ENCODE measurements at regions not wholly inside any gene's neighbourhood (a gene's known extent, or its start where the extent isn't known, plus 50 kb on each side); places are given as distances from the start of the nearest gene placed in this dataset.

- H3K36me3 Mint-ChIP-seq, result no peaks in the 10 kb centered on the region
- H3K27ac Mint-ChIP-seq, result no peak overlapping the region
- no peak for DNase-seq (ENCODE audit: low spot score in 2 of 2)
- H3K9me3 Mint-ChIP-seq, result peaks cover 0 to 5% of the 10 kb centered on the region in 2 donors
- ATAC-seq, result no peak
Observed at GRCh38 chr11:130698174-130698573, 218.1 kb downstream of the SNX19 start.

- ATAC-seq (no peak), DNase-seq (ENCODE audit: low spot score in 2 of 2) (no peak)
- Mint-ChIP-seq H3K36me3 (no peaks in the 10 kb centered on the region), H3K27ac (no peak overlapping the region), H3K9me3 (peaks cover 0 to 5% of the 10 kb centered on the region in 2 donors)
Observed at GRCh38 chr11:130699561-130699960, 216.7 kb downstream of the SNX19 start.

GRCh38 chr11:130700092-130700491 lies 216.2 kb downstream of the SNX19 start:
- DNase-seq (ENCODE audit: low spot score in 2 of 2) (no peak), ATAC-seq (no peak)
- no peaks in the 10 kb centered on the region for H3K36me3 Mint-ChIP-seq
- peaks cover 0 to 5% of the 10 kb centered on the region in 2 donors for H3K9me3 Mint-ChIP-seq
- no peak overlapping the region for H3K27ac Mint-ChIP-seq

- no peak overlapping the region for H3K27ac Mint-ChIP-seq
- DNase-seq (ENCODE audit: low spot score in 2 of 2) (no peak), ATAC-seq (no peak)
- H3K36me3 Mint-ChIP-seq, result no peaks in the 10 kb centered on the region
- H3K9me3 Mint-ChIP-seq, result peaks cover 0 to 5% of the 10 kb centered on the region in 2 donors
Observed at GRCh38 chr11:130703489-130704190, 212.6 kb downstream of the SNX19 start.

GRCh38 chr11:130705670-130706421 lies 210.4 kb downstream of the SNX19 start:
- H3K36me3 Mint-ChIP-seq, result no peaks in the 10 kb centered on the region
- ATAC-seq (no peak), DNase-seq (ENCODE audit: low spot score in 2 of 2) (no peak)
- H3K27ac Mint-ChIP-seq, result no peak overlapping the region
- H3K9me3 Mint-ChIP-seq, result peaks cover 0 to 5% of the 10 kb centered on the region in 2 donors

- ATAC-seq (no peak), DNase-seq (ENCODE audit: low spot score in 2 of 2) (no peak)
- Mint-ChIP-seq H3K9me3 (peaks cover 0 to 5% of the 10 kb centered on the region in 2 donors), H3K36me3 (no peaks in the 10 kb centered on the region), H3K27ac (no peak overlapping the region)
Observed at GRCh38 chr11:130706572-130706971, 209.7 kb downstream of the SNX19 start.

GRCh38 chr11:130707217-130707616 lies 209.1 kb downstream of the SNX19 start:
- no peak for DNase-seq (ENCODE audit: low spot score in 2 of 2)
- no peak for ATAC-seq
- no peaks in the 10 kb centered on the region for H3K36me3 Mint-ChIP-seq
- no peak overlapping the region for H3K27ac Mint-ChIP-seq
- H3K9me3 Mint-ChIP-seq, result peaks cover 0 to 3% of the 10 kb centered on the region in 2 donors

- Mint-ChIP-seq H3K27ac (no peak overlapping the region), H3K9me3 (peaks cover 0 to 5% of the 10 kb centered on the region in 2 donors), H3K36me3 (no peaks in the 10 kb centered on the region)
- ATAC-seq (no peak), DNase-seq (ENCODE audit: low spot score in 2 of 2) (no peak)
Observed at GRCh38 chr11:130709531-130709930, 206.7 kb downstream of the SNX19 start.

GRCh38 chr11:130710021-130710420 lies 206.3 kb downstream of the SNX19 start:
- Mint-ChIP-seq H3K27ac (no peak overlapping the region), H3K36me3 (no peaks in the 10 kb centered on the region), H3K9me3 (peaks cover 0 to 5% of the 10 kb centered on the region in 2 donors)
- ATAC-seq (no peak), DNase-seq (ENCODE audit: low spot score in 2 of 2) (no peak)

GRCh38 chr11:130710497-130711012 lies 205.7 kb downstream of the SNX19 start:
- peaks cover 0 to 5% of the 10 kb centered on the region in 2 donors for H3K9me3 Mint-ChIP-seq
- ATAC-seq, result no peak
- no peaks in the 10 kb centered on the region for H3K36me3 Mint-ChIP-seq
- H3K27ac Mint-ChIP-seq, result no peak overlapping the region
- no peak for DNase-seq (ENCODE audit: low spot score in 2 of 2)

- Mint-ChIP-seq H3K36me3 (no peaks in the 10 kb centered on the region), H3K9me3 (peaks cover 0 to 5% of the 10 kb centered on the region in 2 donors), H3K27ac (no peak overlapping the region)
- DNase-seq (ENCODE audit: low spot score in 2 of 2), result no peak
- no peak for ATAC-seq
Observed at GRCh38 chr11:130711193-130711592, 205.1 kb downstream of the SNX19 start.

- no peak for ATAC-seq
- peaks cover 0 to 5% of the 10 kb centered on the region in 2 donors for H3K9me3 Mint-ChIP-seq
- DNase-seq (ENCODE audit: low spot score in 2 of 2), result no peak
- H3K27ac Mint-ChIP-seq, result no peak overlapping the region
- no peaks in the 10 kb centered on the region for H3K36me3 Mint-ChIP-seq
Observed at GRCh38 chr11:130712480-130712879, 203.8 kb downstream of the SNX19 start.

GRCh38 chr11:130715085-130715876 lies 201.0 kb downstream of the SNX19 start:
- no peak overlapping the region for H3K27ac Mint-ChIP-seq
- no peaks in the 10 kb centered on the region for H3K36me3 Mint-ChIP-seq
- no peak for ATAC-seq
- DNase-seq (ENCODE audit: low spot score in 2 of 2), result no peak
- H3K9me3 Mint-ChIP-seq, result peaks cover 0 to 8% of the 10 kb centered on the region in 2 donors

GRCh38 chr11:130715877-130716220 lies 200.4 kb downstream of the SNX19 start:
- Mint-ChIP-seq H3K9me3 (peaks cover 0 to 8% of the 10 kb centered on the region in 2 donors), H3K36me3 (no peaks in the 10 kb centered on the region), H3K27ac (no peak overlapping the region)
- DNase-seq (ENCODE audit: low spot score in 2 of 2), result no peak
- ATAC-seq, result no peak

- peaks cover 0 to 8% of the 10 kb centered on the region in 2 donors for H3K9me3 Mint-ChIP-seq
- no peak overlapping the region for H3K27ac Mint-ChIP-seq
- no peaks in the 10 kb centered on the region for H3K36me3 Mint-ChIP-seq
- DNase-seq (ENCODE audit: low spot score in 2 of 2) (no peak), ATAC-seq (no peak)
Observed at GRCh38 chr11:130718120-130718519, 198.2 kb downstream of the SNX19 start.

GRCh38 chr11:130719220-130719915 lies 196.9 kb downstream of the SNX19 start:
- Mint-ChIP-seq H3K9me3 (peaks cover 0 to 4% of the 10 kb centered on the region in 2 donors), H3K36me3 (no peaks in the 10 kb centered on the region)
- no peak for DNase-seq (ENCODE audit: low spot score in 2 of 2)

More at GRCh38 chr11:130719220-130719915, 196.9 kb downstream of the SNX19 start:
- ATAC-seq, result no peak
- no peak overlapping the region for H3K27ac Mint-ChIP-seq
